ENCODE measurements at regions not wholly inside any gene's neighbourhood (a gene's known extent, or its start where the extent isn't known, plus 50 kb on each side); places are given as distances from the start of the nearest gene placed in this dataset.

GRCh38 chr3:132229641-132230040 lies 87.6 kb upstream of the ACP3 start:
- Mint-ChIP-seq H3K4me1 (ENCODE audit: unreplicated experiment) (no peaks in the 10 kb centered on the region), H3K36me3 (ENCODE audit: low read depth, unreplicated experiment) (no peaks in the 10 kb centered on the region), H3K27ac (ENCODE audit: unreplicated experiment) (no peak overlapping the region), H3K27me3 (ENCODE audit: unreplicated experiment) (peaks cover 2% of the 10 kb centered on the region), H3K9me3 (ENCODE audit: unreplicated experiment) (no peaks in the 10 kb centered on the region), H3K4me3 (ENCODE audit: unreplicated experiment) (no peak overlapping the region)
- no peak for DNase-seq (ENCODE audit: low spot score)
- no peak for TF ChIP-seq CTCF (IDR thresholded peaks at IDR 0.05; ENCODE audit: unreplicated experiment)

- TF ChIP-seq CTCF (IDR thresholded peaks at IDR 0.05; ENCODE audit: unreplicated experiment): no peak
- H3K36me3 Mint-ChIP-seq (ENCODE audit: low read depth, unreplicated experiment): no peaks in the 10 kb centered on the region
- H3K4me1 Mint-ChIP-seq (ENCODE audit: unreplicated experiment): no peaks in the 10 kb centered on the region
- DNase-seq (ENCODE audit: low spot score): no peak
- H3K4me3 Mint-ChIP-seq (ENCODE audit: unreplicated experiment): no peak overlapping the region
- no peaks in the 10 kb centered on the region for H3K9me3 Mint-ChIP-seq (ENCODE audit: unreplicated experiment)
- H3K27me3 Mint-ChIP-seq (ENCODE audit: unreplicated experiment): peaks cover 2% of the 10 kb centered on the region
- no peak overlapping the region for H3K27ac Mint-ChIP-seq (ENCODE audit: unreplicated experiment)
These were observed 86.8 kb upstream of the ACP3 start for GRCh38 chr3:132230156-132231000.

- Mint-ChIP-seq H3K27me3 (ENCODE audit: unreplicated experiment) (no peaks in the 10 kb centered on the region), H3K9me3 (ENCODE audit: unreplicated experiment) (no peaks in the 10 kb centered on the region), H3K27ac (ENCODE audit: unreplicated experiment) (no peak overlapping the region), H3K4me1 (ENCODE audit: unreplicated experiment) (no peaks in the 10 kb centered on the region), H3K36me3 (ENCODE audit: low read depth, unreplicated experiment) (no peaks in the 10 kb centered on the region), H3K4me3 (ENCODE audit: unreplicated experiment) (no peak overlapping the region)
- no peak for DNase-seq (ENCODE audit: low spot score)
- no peak for TF ChIP-seq CTCF (IDR thresholded peaks at IDR 0.05; ENCODE audit: unreplicated experiment)
These were observed 85.6 kb upstream of the ACP3 start for GRCh38 chr3:132231633-132232032.

- H3K27me3 Mint-ChIP-seq (ENCODE audit: unreplicated experiment): no peaks in the 10 kb centered on the region
- TF ChIP-seq CTCF (IDR thresholded peaks at IDR 0.05; ENCODE audit: unreplicated experiment): no peak
- no peak overlapping the region for H3K4me3 Mint-ChIP-seq (ENCODE audit: unreplicated experiment)
- no peaks in the 10 kb centered on the region for H3K9me3 Mint-ChIP-seq (ENCODE audit: unreplicated experiment)
- H3K4me1 Mint-ChIP-seq (ENCODE audit: unreplicated experiment): no peaks in the 10 kb centered on the region
- no peak overlapping the region for H3K27ac Mint-ChIP-seq (ENCODE audit: unreplicated experiment)
- DNase-seq (ENCODE audit: low spot score): no peak
- H3K36me3 Mint-ChIP-seq (ENCODE audit: low read depth, unreplicated experiment): no peaks in the 10 kb centered on the region
These were observed 84.9 kb upstream of the ACP3 start for GRCh38 chr3:132232231-132232792.
